ENCODE measurements at regions not wholly inside any gene's neighbourhood (a gene's known extent, or its start where the extent isn't known, plus 50 kb on each side); places are given as distances from the start of the nearest gene placed in this dataset.

DNA sequence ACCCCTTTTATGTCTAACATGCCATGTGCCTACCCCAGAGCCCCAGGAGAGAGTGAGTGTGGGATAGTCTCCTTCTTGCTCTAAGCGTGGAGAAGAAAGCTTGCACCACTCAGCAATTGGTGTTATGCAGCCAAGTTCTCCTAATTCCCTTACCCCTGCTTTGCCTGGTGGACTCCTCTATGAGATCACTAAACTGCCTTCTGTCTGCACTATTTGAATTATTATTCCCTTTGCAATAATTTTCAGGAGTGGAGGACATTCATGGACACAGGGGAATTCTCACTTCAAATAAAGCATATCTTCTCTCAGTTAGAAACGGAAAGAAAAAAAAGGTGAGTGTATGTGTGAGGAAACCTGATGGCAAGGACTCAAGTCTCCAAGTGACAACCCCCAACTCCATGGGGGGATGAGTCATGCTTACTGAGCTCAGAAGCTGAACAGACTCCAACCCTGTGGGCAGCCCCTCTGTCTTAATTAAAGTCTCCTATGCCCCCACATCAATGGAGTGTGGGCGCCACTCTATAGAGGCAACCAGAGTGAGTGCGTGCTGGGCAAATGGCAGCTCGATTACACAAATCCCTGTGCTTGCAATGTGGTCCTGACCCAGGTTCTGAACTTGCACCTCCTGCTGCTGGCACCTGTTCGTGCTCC lies 381.9 kb downstream of the RAB28 start:
- intact Hi-C loops (cut with micrococcal nuclease; ENCODE audit: unreplicated experiment), result no loop called here
- H3F3A ChIP-seq (ENCODE audit: insufficient read depth, low read depth), result no peaks in the 10 kb centered on the region
- ChIA-PET POLR2A (ENCODE audit: unreplicated experiment) (interaction anchor here (0.5 kb wide), 1 partner anchor 1226 kb away, joined by 3 read pairs; no protein-coding TSS in a partner anchor), CTCF (no interaction called here)
- no peaks in the 10 kb centered on the region for H3K36me3 ChIP-seq (ENCODE audit: low read depth)
- H3K27me3 ChIP-seq (ENCODE audit: insufficient read depth, low read depth), result no peaks in the 10 kb centered on the region
- H3K4me1 ChIP-seq (replicated peaks; ENCODE audit: insufficient read depth), result no peaks in the 10 kb centered on the region
- H3K9me2 ChIP-seq (ENCODE audit: insufficient read depth), result no peaks in the 10 kb centered on the region
- no peak overlapping the region for H3K4me2 ChIP-seq
- H4K20me1 ChIP-seq (ENCODE audit: insufficient read depth), result no peaks in the 10 kb centered on the region
- no peak overlapping the region for H3K4me3 ChIP-seq
- no peak overlapping the region for H2AFZ ChIP-seq
- no TSS peak for BruUV-seq (replicated peaks)
- TF ChIP-seq, protein P1, sequence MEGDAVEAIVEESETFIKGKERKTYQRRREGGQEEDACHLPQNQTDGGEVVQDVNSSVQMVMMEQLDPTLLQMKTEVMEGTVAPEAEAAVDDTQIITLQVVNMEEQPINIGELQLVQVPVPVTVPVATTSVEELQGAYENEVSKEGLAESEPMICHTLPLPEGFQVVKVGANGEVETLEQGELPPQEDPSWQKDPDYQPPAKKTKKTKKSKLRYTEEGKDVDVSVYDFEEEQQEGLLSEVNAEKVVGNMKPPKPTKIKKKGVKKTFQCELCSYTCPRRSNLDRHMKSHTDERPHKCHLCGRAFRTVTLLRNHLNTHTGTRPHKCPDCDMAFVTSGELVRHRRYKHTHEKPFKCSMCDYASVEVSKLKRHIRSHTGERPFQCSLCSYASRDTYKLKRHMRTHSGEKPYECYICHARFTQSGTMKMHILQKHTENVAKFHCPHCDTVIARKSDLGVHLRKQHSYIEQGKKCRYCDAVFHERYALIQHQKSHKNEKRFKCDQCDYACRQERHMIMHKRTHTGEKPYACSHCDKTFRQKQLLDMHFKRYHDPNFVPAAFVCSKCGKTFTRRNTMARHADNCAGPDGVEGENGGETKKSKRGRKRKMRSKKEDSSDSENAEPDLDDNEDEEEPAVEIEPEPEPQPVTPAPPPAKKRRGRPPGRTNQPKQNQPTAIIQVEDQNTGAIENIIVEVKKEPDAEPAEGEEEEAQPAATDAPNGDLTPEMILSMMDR (conservative IDR thresholded peaks at IDR 0.05), result no peak
- TF ChIP-seq EZH2 (IDR thresholded peaks at IDR 0.05; ENCODE audit: low read depth), result no peak
- DNase-seq, result no peak
- H3K9me3 ChIP-seq (ENCODE audit: insufficient read depth, low read depth), result no peaks in the 10 kb centered on the region
- H3K79me2 ChIP-seq (ENCODE audit: low read depth), result no peaks in the 10 kb centered on the region
- H3K27ac ChIP-seq, result no peak overlapping the region

DNA sequence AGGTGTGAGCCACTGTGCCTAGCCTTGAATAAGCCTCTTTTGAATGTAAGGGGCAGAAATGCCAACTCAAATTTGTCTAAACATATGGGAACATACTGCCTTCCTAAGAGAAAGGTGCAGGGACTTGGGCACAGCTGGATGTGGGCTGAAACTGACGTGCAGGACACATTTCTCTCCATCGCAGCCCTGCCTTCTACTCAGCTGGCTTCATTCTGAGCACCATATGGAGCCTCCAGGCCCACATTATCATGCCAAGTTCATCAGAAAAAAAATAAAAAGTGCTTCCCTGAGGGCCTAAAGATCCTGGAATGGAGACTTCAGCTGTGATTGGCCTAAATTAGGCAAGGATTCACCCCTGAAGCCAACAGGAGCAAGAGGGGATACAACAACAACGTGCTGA lies 386.2 kb downstream of the RAB28 start:
- TF ChIP-seq EZH2 (IDR thresholded peaks at IDR 0.05; ENCODE audit: low read depth), result no peak
- TF ChIP-seq, protein P1 (conservative IDR thresholded peaks at IDR 0.05), result no peak
- Histone ChIP-seq H3K9me3 (ENCODE audit: insufficient read depth, low read depth) (no peaks in the 10 kb centered on the region), H2AFZ (no peak overlapping the region), H3K27me3 (ENCODE audit: insufficient read depth, low read depth) (no peaks in the 10 kb centered on the region), H3K36me3 (ENCODE audit: low read depth) (no peaks in the 10 kb centered on the region), H3F3A (ENCODE audit: insufficient read depth, low read depth) (no peaks in the 10 kb centered on the region), H3K27ac (no peak overlapping the region), H3K4me2 (no peak overlapping the region), H3K9me2 (ENCODE audit: insufficient read depth) (no peaks in the 10 kb centered on the region), H3K4me1 (replicated peaks; ENCODE audit: insufficient read depth) (no peaks in the 10 kb centered on the region), H3K79me2 (ENCODE audit: low read depth) (no peaks in the 10 kb centered on the region), H4K20me1 (ENCODE audit: insufficient read depth) (no peaks in the 10 kb centered on the region), H3K4me3 (no peak overlapping the region)
- no TSS peak for BruUV-seq (replicated peaks)
- no peak for DNase-seq
- ChIA-PET POLR2A (ENCODE audit: unreplicated experiment) (no interaction called here), CTCF (no interaction called here)
- intact Hi-C loops (cut with micrococcal nuclease; ENCODE audit: unreplicated experiment), result no loop called here

DNA sequence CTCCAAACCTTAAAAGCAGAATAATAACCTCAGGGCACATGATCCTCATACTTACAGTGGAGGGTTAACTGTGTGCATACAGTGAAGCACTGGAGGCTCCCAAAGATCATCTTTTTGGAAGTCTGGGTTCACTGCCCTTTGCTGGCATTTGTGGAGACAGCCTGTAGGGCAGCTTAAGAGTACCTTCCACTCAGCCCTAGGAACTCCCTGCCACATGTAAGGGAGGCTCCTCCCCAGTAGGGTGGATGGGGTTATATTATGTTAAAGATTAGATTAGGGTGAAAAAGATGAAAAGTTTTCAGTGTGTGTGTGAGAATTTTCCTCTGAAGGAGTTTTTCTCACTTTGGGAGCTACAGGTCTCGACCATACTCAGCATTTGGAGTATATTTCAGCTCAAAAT lies 388.4 kb downstream of the RAB28 start:
- CTCF ChIA-PET, result no interaction called here
- intact Hi-C loops (cut with micrococcal nuclease; ENCODE audit: unreplicated experiment), result no loop called here
- POLR2A ChIA-PET (ENCODE audit: unreplicated experiment), result no interaction called here
- H3K9me3 ChIP-seq (ENCODE audit: insufficient read depth, low read depth), result no peaks in the 10 kb centered on the region
- no TSS peak for BruUV-seq (replicated peaks)
- no peaks in the 10 kb centered on the region for H3K4me1 ChIP-seq (replicated peaks; ENCODE audit: insufficient read depth)
- H3K36me3 ChIP-seq (ENCODE audit: low read depth), result no peaks in the 10 kb centered on the region
- no peaks in the 10 kb centered on the region for H4K20me1 ChIP-seq (ENCODE audit: insufficient read depth)
- no peak overlapping the region for H3K27ac ChIP-seq
- no peaks in the 10 kb centered on the region for H3K9me2 ChIP-seq (ENCODE audit: insufficient read depth)
- no peak for DNase-seq
- no peaks in the 10 kb centered on the region for H3K27me3 ChIP-seq (ENCODE audit: insufficient read depth, low read depth)
- no peaks in the 10 kb centered on the region for H3F3A ChIP-seq (ENCODE audit: insufficient read depth, low read depth)
- no peak overlapping the region for H3K4me3 ChIP-seq
- TF ChIP-seq, protein P1 (conservative IDR thresholded peaks at IDR 0.05), result no peak
- no peak for TF ChIP-seq EZH2 (IDR thresholded peaks at IDR 0.05; ENCODE audit: low read depth)
- no peak overlapping the region for H3K4me2 ChIP-seq
- no peak overlapping the region for H2AFZ ChIP-seq
- H3K79me2 ChIP-seq (ENCODE audit: low read depth), result no peaks in the 10 kb centered on the region

Measured in PC-9 (cell line).